A673 (cell line): ENCODE measurements at regions not wholly inside any gene's neighbourhood (a gene's known extent, or its start where the extent isn't known, plus 50 kb on each side); places are given as distances from the start of the nearest gene placed in this dataset.

ENCODE experiments used
- CTCF ChIP-seq: fragments of 300-800, 200-600 bp; sonication (generic); conservative IDR thresholded peaks from 2 replicates; pipeline ENCODE4 v1.5.1; 2017; ENCODE audit warnings: low read depth, mild to moderate bottlenecking, antibody characterized with exemption, low read length, moderate library complexity, mixed read lengths
- EZH2 ChIP-seq: fragments of 200-600 bp; sonication (generic); IDR thresholded peaks from 2 replicates; pipeline ENCODE4 v1.6.1; 2017; ENCODE audit warnings: borderline replicate concordance, low read depth, mild to moderate bottlenecking, mixed read lengths, antibody characterized with exemption, low read length; ENCODE audit not compliant: poor library complexity, severe bottlenecking

GRCh38 chr11:12611352-12611751, 62.9 kb upstream of the TEAD1 start:
- TF ChIP-seq CTCF (no peak), EZH2 (no peak)
